VCaP (cell line): ENCODE measurements at regions not wholly inside any gene's neighbourhood (a gene's known extent, or its start where the extent isn't known, plus 50 kb on each side); places are given as distances from the start of the nearest gene placed in this dataset.
A peak's percentile ranks its signal among the peaks of the same experiment; 100 is the strongest.

ENCODE experiments used
- H3K27ac ChIP-seq: fragments of 450-650 bp; 2 replicates; pipeline ENCODE4 v1.5.1; 2017
- TF ChIP-seq, protein P1 (sequence below): fragments of 450-650 bp; conservative IDR thresholded peaks from 2 replicates; pipeline ENCODE4 v1.5.1; 2017; ENCODE audit warnings: mild to moderate bottlenecking, moderate library complexity

DNA sequence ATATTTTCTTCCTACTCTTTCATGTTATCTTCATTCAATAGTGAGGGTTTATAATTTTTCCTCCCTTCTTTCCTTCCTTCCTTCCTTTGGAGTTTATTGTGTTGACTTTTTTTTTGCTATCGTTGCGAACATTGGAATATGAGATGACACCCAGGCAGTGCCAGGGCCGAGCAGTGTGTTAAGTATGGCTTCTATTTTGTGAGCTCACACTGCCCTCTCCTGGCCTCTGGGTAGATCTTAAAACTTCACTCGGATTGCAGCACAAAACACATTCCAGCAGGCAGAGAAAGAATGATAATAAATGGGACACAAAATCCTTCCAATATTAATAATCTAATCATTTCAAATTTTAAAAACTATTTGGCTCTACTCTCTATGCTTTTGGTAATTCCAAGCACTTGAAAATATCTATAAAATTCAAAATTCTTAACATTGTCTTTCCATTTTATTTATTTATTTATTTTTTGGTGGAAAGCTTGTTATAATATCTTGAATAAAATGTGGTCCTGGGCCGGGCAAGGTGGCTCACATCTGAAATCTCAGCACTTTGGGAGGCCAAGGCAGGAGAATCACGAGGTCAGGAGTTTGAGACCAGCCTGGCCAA is 147.4 kb upstream of the OLIG3 start:
- peak overlapping the region; percentile 58 for H3K27ac ChIP-seq
- TF ChIP-seq, protein P1, sequence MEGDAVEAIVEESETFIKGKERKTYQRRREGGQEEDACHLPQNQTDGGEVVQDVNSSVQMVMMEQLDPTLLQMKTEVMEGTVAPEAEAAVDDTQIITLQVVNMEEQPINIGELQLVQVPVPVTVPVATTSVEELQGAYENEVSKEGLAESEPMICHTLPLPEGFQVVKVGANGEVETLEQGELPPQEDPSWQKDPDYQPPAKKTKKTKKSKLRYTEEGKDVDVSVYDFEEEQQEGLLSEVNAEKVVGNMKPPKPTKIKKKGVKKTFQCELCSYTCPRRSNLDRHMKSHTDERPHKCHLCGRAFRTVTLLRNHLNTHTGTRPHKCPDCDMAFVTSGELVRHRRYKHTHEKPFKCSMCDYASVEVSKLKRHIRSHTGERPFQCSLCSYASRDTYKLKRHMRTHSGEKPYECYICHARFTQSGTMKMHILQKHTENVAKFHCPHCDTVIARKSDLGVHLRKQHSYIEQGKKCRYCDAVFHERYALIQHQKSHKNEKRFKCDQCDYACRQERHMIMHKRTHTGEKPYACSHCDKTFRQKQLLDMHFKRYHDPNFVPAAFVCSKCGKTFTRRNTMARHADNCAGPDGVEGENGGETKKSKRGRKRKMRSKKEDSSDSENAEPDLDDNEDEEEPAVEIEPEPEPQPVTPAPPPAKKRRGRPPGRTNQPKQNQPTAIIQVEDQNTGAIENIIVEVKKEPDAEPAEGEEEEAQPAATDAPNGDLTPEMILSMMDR, result peak; percentile 76

DNA sequence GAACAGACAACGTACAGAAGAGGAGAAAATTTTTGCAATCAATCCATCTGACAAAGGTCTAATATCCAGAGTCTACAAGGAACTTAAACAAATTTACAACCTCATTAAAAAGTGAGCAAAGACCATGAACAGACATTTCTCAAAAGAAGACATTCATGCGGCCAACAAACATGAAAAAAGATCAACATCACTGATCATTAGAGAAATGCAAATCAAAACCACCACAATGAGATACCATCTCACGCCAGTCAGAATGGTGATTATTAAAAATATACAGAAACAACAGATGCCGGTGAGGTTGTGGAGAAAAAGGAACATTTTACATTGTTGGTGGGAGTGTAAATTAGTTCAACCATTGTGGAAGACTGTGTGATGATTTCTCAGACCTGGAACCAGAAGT is 149.0 kb upstream of the OLIG3 start:
- peak overlapping the region; percentile 58 for H3K27ac ChIP-seq

DNA sequence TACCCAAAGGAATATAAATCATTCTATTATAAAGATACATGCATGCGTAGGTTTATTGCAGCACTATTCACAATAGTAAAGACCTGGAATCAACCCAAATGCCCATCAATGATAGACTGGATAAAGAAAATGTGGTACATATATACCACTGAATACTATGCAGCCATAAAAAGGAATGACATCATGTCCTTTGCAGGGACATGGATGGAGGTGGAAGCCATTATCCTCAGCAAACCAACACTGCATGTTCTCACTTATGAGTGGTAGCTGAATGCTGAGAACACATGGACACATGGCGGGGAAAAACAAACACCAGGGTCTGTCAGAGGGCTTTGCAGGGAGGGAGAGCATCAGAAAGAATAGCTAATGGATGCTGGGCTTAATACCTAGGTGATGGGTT is 149.4 kb upstream of the OLIG3 start:
- peak overlapping the region; percentile 58 for H3K27ac ChIP-seq

DNA sequence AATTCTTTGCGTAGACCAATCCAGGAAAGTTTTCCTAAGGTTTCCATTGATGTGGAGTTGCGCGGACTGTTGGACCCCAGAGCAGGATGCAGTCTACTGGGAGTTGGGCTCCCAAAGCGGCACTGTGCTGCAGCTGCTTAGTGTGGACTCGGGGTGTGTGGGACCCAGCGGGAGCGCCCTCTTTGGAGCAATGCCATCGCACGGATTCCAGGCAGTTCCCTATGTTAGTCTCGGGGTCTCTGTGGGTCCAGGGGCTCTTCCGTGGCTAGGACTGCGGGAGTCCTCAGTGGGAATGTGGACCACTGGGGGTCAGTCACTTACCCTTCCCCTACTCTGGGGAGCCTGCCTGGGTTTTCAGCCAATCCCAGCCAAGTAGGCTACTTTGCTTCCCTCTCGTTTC is 151.7 kb upstream of the OLIG3 start:
- H3K27ac ChIP-seq, result no peak overlapping the region; the same call in 1 of the 2 replicates
- TF ChIP-seq, protein P1, result no peak

DNA sequence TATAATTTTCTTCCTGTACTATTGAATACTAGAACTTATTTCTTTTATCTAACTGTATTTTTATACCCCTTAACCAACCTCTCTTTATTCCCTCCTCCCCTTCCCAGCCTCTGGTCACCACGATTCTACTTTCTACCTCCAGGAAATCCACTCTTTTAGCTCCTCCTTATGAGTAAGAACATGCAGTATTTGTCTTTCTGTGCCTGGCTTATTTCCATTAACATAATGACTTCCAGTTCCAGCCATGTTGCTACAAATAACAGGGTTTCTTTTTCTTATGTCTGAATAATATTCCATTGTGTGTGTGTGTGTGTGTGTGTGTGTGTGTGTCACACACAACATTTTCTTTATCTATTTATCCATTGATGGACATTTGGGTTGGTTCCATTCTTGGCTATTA is 152.3 kb upstream of the OLIG3 start:
- TF ChIP-seq, protein P1, result no peak

DNA sequence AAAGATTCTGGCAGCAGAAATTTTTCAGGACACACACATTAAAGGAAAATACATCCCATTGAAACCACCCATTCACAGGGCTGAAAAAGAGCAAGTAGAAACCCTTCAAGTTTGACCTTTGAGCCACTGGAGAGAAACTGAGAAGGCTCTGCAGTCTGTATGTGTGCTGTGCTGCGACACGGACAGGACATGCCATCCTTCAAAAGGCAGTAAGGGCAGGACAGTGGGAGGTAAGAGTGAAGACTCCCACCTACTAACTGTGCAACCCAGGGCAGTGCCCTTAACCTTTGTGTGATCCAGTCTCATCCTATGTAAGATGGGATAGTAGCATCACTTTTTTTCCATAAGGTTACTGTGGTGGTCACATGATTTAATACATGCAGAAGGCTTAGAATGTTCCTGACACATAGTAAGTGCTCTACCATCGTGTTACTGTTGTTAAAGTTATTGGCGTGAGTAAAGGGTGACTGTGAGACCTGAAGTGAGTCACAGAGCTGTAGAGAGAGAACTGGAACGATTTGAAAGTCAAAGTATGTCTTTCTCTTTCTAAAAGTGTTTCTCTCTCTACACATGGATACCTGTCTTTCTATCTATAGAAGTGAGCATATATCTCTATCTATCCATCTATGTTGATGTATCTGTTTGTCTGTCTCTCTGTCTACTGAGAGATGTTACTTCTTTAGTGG is 153.7 kb upstream of the OLIG3 start:
- TF ChIP-seq, protein P1, result no peak
- H3K27ac ChIP-seq, result peak overlapping the region; percentile 84

More for the DNA sequence above, 152.3 kb upstream of the OLIG3 start:
- peak overlapping the region; percentile 84; the same call in 1 of the 2 replicates for H3K27ac ChIP-seq

DNA sequence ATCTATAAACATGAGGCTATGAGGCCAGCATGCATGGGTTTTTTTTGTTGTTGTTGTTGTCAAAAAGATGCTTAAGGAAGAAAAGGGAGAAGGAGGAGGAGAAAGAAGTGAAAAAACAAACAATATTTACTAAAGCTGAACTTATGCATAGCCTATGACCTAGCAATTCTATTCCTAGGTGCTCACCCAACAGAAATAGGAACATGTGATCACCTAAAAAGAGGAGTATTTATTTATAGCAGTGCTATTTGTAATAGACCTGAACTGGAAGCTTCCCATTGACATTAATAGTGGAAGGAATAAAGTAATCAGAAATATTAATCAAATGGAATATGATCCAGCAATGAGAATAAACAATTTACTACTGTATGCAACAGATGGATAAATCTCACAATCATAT is 156.5 kb upstream of the OLIG3 start:
- no peak overlapping the region for H3K27ac ChIP-seq
- TF ChIP-seq, protein P1, result no peak

DNA sequence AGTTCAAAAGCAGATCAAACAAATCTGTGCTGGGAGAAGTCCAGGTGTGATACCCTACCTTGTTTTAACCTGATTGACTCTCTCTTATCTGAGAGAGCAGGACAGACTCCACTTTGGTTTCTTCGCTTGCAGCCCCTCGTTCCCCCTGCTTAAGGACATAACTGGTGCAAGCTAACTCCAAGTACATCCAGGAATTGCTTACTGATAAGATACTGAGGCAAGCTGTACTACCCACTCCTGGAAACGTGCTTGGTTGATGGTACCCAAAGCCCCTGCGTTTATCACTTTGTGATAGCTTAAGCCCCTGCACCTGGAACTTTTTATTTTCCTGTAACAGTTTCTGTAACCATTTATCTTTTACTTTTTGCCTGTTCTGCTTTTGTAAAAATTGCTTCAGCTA is 157.0 kb upstream of the OLIG3 start:
- H3K27ac ChIP-seq, result no peak overlapping the region
- TF ChIP-seq, protein P1, result no peak
